Stomach (tissue), 4 donors: ENCODE measurements at regions not wholly inside any gene's neighbourhood (a gene's known extent, or its start where the extent isn't known, plus 50 kb on each side); places are given as distances from the start of the nearest gene placed in this dataset.

Experiments used
- CTCF ChIP-seq, 7 experiments: fragments of 450-650 bp in 4 of 7; fragments of 200-600 bp in 3 of 7; sonication (generic) in 3 of 7; IDR thresholded peaks; one replicate each; pipeline ENCODE4 v1.5.1; 2016 to 2019; ENCODE audit warnings: antibody characterized with exemption in 7 of 7, control low read depth in 2 of 7, mild to moderate bottlenecking in 1 of 7
- POLR2A ChIP-seq, 4 donors: fragments of 450-650 bp; IDR thresholded peaks; one replicate each; pipeline ENCODE4 v1.6.1; 2016; ENCODE audit warnings: antibody characterized with exemption in 4 of 4, control low read depth in 2 of 4, mild to moderate bottlenecking in 1 of 4, moderate library complexity in 1 of 4

GRCh38 chr11:116404462-116404798 is 368.4 kb downstream of the BUD13 start:
- TF ChIP-seq CTCF (IDR thresholded peaks at IDR 0.05) (no peak), POLR2A (IDR thresholded peaks at IDR 0.05) (no peak)
